HG03108 (cell line): ENCODE measurements at regions not wholly inside any gene's neighbourhood (a gene's known extent, or its start where the extent isn't known, plus 50 kb on each side); places are given as distances from the start of the nearest gene placed in this dataset.
"Not testable (repeated sequence)": the region's sequence is repeated elsewhere in the genome, so short reads cannot be mapped to it uniquely, and the experiment has no call there.

Experiments used
- ATAC-seq: cut with Tn5 transposase; IDR thresholded peaks from one replicate; pipeline ENCODE4 v1.9.1; 2021; ENCODE audit warnings: moderate library complexity; ENCODE audit not compliant: unreplicated experiment

DNA sequence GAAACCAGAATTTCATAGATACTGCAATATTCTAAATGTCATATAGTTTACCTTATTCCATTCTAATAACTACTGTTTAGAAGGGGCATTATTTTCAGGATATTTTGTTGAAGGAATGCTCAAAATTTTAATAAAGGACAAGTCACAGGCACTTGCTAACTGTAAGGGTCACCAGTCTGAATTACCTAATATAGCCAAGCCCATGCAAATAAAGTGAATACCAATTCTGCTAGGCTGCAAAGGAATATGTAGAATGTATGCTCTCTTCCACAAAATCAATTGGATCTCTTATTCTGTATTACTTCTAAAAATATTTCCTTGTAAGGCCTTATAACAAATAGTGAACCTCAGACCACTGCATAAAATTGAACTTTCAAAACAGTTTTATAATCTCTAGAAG is 52.3 kb upstream of the FAT4 start:
- ATAC-seq: no peak

DNA sequence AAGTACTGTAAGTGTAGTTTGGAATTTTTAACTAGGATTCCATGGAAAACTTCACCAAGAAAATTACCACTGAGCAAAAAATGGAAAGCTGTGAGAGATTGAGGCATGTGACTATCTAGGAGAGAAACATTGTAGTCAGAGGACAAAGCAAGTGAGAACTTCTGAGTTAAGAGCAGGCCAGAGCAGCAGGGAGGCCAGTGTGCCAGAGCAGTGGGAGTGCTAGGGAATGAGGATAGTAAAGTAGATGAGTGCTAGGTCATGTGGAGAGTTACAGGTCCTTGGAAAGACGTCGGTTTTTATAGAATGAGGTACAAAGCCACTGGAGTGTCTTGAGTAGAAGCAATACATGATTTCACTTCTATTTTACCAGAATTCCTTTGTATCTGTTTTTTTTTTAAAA is 52.7 kb upstream of the FAT4 start:
- ATAC-seq: no peak

DNA sequence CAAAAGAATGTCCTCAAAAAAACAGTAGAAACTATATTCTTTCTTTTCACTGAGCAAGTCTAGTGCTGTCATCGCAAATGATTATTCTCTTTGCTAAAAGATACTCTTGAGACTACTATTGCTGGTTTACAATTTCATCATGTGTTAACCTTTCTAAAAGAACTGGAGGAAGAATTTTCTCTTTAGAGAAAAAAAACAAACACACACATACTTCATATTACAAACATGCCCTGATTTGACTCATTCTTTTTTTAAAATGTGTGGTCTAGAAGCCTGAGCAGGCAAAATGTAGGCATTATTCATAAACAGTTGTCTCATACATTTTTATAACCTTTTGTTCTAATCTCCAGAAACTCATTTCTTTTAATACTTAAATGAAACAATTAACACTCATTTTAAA is 60.6 kb upstream of the FAT4 start:
- ATAC-seq: no peak

DNA sequence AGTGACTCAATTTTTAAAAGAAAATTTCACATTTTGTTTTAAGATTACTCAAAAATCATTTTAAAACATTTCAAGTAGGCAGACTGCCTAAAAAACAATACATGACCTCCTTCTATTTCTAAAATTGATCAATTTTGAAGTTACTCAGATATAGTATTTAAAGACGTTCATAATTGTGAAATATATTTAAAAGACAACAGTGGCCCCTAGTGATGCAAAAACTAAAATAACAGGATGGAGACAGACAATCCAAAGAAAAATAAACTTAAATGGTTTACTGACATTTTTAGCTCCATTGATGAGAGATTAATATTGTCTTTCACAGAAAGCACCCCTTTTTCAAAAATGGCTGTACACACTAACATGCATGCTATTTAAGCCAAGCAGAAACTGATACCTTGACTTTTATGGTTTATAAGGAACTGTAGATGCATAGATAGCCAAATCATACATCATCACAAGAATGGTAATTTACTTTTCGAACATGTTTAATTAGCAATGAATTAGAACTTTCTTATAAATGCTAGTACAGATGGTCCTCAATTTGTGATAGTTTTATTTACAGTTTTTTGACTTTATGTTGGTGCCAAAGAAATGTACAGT is 69.8 kb upstream of the FAT4 start:
- no peak for ATAC-seq

DNA sequence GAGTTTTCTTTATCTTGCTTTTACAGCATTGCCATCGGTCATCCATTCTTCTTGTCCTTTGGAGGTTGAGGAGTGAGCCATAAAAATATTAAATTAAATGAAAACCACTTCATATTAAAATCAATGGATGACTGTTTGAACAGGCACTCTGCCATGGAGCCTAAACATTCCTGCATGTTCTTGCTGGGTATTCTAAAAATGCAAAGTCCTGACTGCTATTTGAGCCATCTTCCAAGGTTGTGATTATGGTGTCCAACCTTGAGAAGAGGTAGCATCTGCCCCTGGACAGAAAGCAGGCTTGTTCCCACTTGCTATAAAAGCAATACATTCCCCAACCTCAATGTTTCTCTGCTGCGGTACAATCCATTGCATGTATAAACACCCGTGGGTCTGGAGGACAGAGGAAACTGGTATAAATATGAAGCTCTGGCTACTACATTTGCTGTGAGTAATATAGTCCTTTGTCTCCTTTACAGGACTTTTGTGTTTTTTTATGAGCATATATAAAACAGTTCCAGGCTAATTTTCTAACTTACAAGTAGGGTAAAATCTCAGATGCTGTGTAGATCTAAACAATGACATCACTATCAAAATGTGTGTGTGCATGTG is 70.9 kb upstream of the FAT4 start:
- ATAC-seq: no peak

DNA sequence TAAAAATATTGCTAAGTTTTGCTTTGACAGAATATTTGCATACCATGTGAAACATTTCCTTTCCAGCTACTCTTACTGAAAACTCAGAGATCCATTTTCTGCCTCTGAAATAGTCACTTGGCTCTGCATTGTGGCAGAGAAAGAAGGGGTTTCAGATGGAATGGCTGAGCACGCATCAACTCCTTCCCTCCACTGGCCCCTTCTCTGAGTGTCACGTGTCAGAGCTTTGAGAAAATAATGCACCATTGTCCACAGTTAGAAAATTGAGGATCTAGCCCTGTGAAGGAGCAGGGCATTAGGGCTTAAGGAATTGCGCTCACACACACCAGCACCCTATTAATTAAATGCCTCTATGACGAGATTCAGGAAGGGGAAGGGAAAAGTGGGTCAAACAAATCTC is 78.8 kb upstream of the FAT4 start:
- no peak for ATAC-seq

DNA sequence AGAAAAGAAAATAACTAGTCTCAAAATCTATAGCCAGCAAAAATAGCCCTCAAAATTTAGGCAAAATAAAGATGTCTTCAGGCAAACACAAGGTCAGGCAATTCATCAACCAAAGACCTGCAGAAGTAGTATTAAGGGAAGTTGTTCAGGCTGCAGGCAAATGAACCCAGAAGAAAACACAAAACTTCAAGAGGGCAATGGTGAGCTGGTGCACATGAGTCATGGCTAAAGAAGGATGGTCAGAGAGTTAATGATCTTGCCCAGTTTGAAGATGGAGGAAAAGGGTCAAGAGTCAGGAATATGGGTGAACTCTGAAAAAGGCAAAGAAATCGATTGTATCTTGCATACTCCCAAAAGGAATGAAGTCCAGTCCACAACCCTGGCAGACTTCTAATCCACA is 83.1 kb upstream of the FAT4 start:
- no peak for ATAC-seq

DNA sequence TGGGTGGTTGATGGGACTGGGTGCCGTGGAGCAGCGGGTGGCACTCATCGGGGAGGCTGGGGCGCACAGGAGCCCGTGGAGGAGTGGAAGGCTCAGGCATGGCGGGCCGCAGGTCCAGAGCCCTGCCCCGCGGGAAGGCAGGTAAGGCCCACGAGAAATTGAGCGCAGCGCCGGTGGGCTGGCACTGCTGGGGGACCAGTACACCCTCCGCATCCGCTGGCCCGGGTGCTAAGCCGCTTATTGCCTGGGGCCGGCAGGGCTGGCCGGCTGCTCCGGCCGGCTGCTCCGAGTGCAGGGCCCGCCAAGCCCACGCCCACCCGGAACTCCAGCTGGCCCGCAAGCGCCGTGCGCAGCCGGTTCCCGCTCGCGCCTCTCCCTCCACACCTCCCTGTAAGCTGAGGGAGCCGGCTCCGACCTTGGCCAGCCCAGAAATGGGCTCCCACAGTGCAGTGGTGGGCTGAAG is 85.1 kb upstream of the FAT4 start:
- ATAC-seq: no peak

DNA sequence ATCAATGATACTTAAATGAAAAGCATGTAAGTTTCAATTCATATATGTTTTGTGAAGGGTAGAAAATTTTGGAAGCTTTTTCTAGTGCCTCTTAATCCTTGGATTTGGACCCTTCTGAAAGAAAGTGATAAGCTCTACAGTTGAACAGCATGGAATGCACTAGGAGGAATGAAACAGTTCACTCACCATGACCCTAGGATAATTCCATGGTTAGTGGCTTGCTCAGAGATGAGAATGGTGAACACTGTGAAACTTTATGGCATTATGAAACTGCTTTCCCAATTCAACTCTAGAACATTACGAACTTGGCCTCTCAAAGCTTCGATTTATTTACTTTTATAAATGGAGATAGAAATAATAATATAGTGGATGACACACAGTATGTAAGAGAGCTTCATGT is 88.9 kb upstream of the FAT4 start:
- ATAC-seq: no peak

DNA sequence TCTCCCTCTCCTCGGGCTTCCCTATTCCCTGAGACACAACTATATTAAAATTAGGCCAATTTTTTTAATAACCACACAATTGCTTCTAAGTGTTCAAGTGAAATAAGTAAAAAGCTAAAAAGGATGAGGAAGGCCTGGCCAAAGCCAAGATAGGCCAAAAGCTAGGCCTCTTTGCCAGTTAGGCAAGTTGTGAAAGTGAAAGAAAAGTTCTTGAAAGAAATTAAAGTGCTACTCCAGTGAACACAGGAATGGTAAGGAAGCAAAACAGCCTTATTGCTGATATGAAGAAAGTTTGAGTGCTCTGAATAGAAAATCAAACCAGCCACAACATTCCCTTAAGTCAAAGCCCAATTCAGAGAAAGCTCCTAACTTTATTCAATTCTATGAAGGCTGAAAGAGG is 114.2 kb upstream of the FAT4 start:
- ATAC-seq: no peak

DNA sequence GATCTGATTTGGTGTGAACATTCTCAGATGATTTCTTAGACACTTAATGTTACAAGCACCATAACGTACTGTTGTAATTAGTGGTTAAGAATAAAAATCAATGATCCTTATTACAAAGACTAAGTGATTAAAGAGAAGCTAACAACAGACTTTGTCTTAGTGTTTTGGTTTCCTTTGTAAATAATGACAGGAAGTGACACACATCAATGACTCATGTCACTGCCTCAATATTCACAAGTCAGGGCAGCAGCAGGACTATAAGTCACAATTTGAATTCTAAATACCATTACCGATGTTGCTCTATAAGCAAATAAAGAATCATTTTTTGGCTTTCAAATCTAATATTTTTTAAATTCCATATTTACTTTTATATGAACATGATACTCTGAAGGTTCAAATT is 115.8 kb upstream of the FAT4 start:
- ATAC-seq: no peak

DNA sequence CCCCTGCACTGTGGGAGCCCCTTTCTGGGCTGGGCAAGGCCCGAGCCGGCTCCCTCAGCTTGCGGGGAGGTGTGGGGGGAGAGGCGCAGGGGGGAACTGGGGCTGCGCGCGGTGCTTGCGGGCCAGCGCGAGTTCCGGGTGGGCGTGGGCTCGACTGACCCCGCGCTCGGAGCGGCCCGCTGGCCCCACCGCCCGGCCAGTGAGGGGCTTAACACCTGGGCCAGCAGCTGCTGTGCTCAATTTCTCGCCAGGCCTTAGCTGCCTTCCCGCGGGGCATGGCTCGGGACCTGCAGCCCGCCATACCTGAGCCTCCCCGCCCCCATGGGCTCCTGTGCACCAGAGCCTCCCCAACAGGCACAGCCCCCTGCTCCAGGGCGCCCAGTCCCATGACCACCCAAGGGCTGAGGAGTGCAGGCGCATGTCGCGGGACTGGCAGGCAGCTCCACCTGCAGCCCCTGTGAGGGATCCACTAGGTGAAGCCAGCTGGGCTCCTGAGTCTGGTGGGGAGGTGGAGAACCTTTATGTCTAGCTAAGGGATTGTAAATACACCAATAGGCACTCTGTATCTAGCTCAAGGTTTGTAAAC is 122.8 kb upstream of the FAT4 start:
- ATAC-seq: not testable (repeated sequence)

DNA sequence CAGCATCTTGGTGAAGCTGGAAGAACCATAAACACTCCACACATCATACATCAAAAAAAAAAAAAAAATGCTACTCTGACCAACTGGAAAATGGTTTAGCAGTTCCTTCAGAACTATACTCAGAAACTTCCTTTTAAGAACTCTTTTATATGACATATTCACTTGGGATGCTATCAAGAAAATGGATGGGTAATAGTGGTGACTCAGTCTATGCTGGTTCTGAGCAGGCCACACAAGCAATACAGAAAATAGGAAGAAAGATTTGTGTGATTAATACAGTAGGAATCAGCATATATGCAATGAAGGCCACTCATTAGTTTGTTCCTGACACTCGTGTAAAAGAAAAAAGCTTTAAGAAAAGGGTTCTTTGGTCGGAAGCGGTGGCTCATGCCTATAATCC is 123.5 kb upstream of the FAT4 start:
- ATAC-seq: no peak

DNA sequence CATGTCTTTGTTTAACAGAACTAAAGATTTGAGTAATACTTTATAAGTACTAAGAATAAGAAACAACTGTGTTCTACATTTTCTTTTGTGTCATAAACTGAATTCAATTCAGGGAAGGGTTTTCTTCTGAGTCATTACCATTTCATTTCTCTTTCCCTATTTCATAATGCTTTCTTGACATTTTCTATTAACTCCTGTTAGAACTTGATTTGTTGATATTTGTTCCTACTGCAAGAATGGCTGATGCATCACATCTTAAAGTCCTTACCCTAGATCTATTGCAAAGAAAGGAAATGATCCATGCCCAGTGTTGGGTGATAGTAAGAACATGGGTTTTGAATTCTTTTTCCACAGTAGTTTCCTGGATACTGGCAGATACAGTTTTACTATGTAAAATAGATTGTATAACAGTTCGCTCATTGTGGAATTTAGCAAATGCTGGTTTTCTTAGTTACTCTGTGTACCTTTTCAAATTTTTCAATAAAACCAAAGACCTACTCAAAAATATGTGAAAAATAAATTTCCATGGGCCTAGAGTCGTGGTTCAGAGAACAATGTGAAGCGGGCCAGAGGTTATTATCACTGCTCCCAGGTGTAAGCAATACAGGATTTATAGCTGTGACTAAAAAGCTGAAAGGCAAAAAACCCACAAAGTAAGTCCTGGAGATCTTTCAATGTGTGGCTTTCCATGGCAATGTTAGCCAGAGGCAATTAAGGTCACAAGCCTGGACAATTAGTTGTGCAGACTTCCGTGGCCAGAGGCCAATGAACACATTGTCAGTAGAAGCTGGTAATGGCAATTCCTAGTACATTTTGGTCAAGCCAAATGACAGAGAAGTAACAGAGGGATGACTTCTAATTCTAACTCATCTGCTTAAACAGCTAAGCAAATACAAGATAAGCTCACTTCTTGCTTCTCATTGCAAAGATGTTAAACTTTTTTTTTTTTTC is 127.3 kb upstream of the FAT4 start:
- no peak for ATAC-seq

DNA sequence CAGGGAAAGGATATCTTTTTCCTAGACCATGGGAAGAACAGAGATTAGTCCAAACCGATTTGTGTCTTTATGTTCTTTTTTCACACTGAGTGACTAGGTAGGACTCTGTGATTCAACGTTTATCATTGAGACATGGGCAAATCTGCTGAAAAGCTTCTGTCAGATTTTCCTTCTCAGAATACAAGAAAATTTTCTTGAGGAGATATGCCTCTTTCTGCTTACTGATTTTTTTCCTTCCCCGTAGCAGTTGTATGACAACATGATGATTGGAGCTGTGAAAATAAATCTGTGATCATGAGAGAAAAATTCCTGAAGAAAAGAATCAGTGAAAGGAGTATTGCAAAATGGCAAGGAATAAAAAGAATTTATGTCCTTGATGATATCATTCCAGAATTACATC is 130.6 kb upstream of the FAT4 start:
- ATAC-seq: no peak

DNA sequence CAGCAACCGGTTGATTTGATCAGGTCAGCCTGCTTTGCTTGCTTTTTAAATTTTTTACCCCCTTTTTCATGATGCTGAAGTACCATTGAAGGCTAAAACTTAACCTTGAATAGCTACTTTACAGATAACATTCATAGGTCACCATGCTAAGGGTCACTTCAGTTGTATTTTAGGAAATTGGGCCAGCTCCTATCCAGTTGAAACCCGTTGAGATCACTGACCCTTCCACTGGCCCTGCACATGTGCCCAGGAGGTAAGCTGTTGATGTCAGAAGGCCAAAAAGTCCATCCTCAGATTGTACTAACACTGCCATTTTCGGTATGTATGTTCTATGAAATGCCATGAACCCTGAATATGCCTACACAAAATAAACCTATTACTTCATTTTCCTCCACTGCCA is 133.0 kb upstream of the FAT4 start:
- ATAC-seq: no peak

DNA sequence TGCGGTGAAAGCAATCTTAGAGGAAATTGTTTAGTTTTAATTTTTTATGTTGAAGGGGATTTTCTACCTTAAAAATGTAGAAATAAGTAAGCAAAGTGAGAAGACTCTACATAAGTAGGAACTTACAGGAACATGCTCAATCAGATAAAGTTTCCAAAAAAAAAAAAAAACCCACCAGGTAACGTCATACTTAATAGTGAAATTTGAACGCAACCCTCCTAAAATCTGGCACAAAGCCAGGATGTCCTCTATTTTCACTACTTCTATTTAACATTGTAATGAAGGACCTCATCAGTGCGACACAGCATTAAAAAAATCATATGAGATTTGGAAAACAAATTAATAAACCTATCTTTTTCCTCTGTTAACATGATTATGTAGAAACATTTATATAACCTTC is 135.0 kb upstream of the FAT4 start:
- no peak for ATAC-seq

DNA sequence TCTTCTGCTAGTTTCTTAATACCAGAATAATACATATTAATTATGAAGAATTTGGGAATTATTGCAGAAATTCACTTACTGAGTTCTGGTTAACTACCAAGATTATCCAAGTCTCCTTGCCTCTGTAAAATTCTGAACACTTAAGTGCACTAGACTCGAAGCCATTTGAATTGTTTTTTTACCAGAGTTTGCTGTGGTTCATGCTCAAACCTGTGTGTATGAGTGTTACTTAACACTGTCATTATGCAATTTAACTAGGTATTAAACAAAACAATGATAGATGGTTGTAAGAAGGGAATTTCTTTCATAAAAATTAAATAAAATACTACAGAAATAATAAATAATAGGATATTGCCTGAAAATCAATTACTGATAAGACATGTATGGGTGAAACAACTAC is 145.6 kb upstream of the FAT4 start:
- no peak for ATAC-seq

DNA sequence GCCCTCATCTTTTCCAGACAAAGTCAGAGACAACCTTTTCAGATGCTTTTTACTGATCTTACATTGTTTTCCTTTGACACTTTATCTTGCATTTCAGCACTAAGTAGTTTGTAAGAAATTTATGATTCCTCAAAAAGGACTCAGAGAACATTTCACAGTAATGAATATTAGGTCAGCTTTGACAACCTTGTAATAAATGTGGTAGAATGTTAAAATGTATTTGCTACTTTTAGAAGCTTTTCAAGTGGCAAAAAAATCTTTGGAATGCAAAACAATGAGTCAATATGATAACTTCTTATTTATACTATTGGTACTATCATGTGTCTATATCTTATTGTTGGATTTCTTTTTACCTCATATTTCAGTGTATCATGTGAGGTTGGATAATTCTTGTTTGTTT is 146.2 kb upstream of the FAT4 start:
- no peak for ATAC-seq

DNA sequence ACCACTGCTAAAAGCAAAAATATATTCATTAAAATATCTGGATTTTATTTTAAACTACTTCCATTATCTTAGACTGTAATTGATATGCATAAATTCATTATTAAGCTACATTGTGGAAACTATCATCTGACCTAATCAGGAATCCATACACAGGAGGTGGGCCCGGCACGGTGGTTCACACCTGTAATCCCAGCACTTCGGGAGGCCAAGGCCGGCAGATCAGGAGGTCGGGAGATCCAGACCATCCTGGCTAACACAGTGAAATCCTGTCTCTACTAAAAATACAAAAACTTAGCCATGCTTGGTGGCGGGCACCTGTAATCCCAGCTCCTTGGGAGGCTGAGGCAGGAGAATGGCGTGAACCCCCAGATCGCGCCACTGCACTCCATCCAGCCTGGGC is 148.7 kb upstream of the FAT4 start:
- ATAC-seq: not testable (repeated sequence)

DNA sequence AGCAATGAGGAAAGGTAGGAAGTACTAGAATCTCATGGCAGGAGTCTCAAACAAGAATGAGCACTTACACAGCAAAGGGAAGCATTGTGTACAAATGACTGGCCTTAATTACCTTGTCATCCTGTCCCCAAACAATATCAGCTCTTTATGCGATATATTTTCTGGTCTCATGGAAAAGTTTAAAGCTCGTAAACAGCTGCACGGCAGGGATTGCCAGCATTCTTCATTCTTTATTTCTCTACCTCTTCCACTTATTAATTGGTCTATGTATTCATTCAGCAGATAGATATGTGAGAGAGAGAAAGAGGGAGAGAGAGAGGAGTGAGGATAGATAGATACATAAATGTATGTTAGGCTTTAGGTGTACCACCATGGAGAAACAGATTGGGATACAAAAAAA is 155.8 kb upstream of the FAT4 start:
- ATAC-seq: no peak

DNA sequence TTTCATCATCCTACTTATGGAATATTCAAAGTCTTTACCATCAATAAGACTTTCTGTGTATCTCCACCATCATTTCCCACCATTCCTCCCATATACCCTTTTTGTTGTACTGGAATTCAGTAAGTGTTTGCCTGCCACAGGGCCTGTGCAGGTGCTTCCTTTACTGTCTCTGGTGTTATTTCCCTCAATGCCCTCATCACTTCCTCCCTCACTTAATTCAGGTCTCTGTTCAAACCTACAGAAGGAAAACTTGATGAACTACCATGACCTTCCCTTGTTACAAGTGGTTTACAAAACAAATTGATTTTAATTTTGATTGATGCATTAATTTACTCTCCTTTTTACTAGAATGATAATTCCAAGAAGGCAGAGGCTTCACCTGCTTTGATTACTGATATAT is 159.5 kb upstream of the FAT4 start:
- no peak for ATAC-seq
